Upper lobe of right lung (tissue), 1 donor: ENCODE measurements at regions not wholly inside any gene's neighbourhood (a gene's known extent, or its start where the extent isn't known, plus 50 kb on each side); places are given as distances from the start of the nearest gene placed in this dataset.

ENCODE experiments used
- ATAC-seq: fragments of 200-7000 bp; cut with Tn5 transposase; one replicate; pipeline ENCODE4 v1.9.1; 2020; ENCODE audit warnings: mild to moderate bottlenecking, moderate library complexity
- DNase-seq: peaks from one replicate; pipeline ENCODE4 v3.0.0-alpha.2; 2020
- H3K27ac ChIP-seq: fragments of 200-600 bp; one replicate; pipeline ENCODE4 v1.8.0; 2022
- H3K27me3 ChIP-seq: fragments of 200-600 bp; one replicate; pipeline ENCODE4 v1.8.0; 2022; ENCODE audit warnings: mild to moderate bottlenecking
- H3K36me3 ChIP-seq: fragments of 200-600 bp; one replicate; pipeline ENCODE4 v1.8.0; 2022
- H3K4me1 ChIP-seq: fragments of 200-600 bp; one replicate; pipeline ENCODE4 v1.8.0; 2022
- H3K4me3 ChIP-seq: fragments of 200-600 bp; one replicate; pipeline ENCODE4 v1.8.0; 2022; ENCODE audit warnings: mild to moderate bottlenecking
- H3K9me3 ChIP-seq: fragments of 200-600 bp; one replicate; pipeline ENCODE4 v1.8.0; 2022
- CTCF ChIP-seq: fragments of 200-600 bp; IDR thresholded peaks from one replicate; pipeline ENCODE4 v1.8.0; 2022; ENCODE audit warnings: antibody characterized with exemption
- intact Hi-C: fragments of 100-400 bp; cut with DNase I; formaldehyde crosslinking; loops from one replicate; pipeline ENCODE4 v1.11.0; 2022
- donor health status: DM: no; HTN: yes; CAD: no; lungs with severe emphysema.

DNA sequence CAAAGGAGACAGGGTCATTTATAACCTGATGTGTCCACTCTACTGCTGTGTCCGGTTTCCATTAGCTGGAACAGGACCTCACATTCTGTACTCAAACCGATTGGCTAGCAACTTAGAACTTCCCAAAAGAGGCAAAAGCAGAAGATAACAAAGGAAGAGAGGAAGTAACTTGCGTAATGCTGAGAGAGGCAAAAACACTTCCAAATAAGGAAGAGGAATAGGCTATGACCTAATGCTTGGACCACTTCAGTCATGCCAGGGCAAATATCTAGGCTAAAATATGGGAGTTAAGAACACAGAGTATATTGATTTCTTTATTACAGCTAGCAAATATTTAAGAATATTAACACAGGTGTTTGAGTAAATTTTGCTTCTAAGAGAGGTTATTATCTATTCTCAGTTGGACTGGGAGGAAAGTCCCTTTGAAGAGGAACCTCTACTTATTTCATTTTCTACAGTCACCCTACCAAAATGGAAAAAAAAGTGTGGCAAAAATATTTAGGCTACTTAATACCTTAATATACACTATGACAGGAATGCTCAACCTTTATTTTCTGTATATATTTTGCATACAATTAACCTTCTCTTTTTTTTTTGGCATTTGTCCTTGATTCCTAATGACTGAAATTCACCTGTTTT, 499.8 kb upstream of the CHORDC1 start:
- Histone ChIP-seq H3K27ac (no peak overlapping the region), H3K27me3 (no peaks in the 10 kb centered on the region), H3K36me3 (no peaks in the 10 kb centered on the region), H3K9me3 (no peaks in the 10 kb centered on the region), H3K4me3 (no peak overlapping the region), H3K4me1 (no peaks in the 10 kb centered on the region)
- no peak for TF ChIP-seq CTCF
- no peak for DNase-seq
- ATAC-seq: no peak
- intact Hi-C loops: no loop called here

GRCh38 chr11:90717522-90717921, 494.7 kb upstream of the CHORDC1 start:
- Histone ChIP-seq H3K27ac (no peak overlapping the region), H3K27me3 (no peaks in the 10 kb centered on the region), H3K36me3 (no peaks in the 10 kb centered on the region), H3K4me1 (no peaks in the 10 kb centered on the region), H3K9me3 (no peaks in the 10 kb centered on the region), H3K4me3 (no peak overlapping the region)
- ATAC-seq (no peak), DNase-seq (no peak)
- TF ChIP-seq CTCF: no peak
- intact Hi-C loops: no loop called here

DNA sequence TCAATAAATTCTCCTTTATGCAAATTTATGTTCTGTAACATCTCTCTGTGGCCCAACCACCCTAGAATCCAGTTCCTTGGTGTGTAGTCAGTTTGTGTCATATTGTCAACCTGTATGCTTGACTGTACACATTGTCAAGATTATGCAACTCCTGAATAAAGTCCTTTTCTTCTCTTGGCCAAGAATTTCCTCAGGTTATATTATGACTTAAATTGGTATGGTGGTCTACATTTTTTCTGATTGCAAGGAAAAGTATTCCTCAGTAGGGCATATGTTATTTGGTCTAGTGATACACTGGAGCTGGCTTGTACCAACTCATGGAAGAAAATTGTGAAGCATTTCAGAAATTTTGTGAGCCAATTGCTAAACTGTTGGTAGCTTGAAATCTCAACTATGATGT, 482.8 kb upstream of the CHORDC1 start:
- intact Hi-C loops: no loop called here
- Histone ChIP-seq H3K27me3 (no peaks in the 10 kb centered on the region), H3K4me1 (no peaks in the 10 kb centered on the region), H3K36me3 (no peaks in the 10 kb centered on the region), H3K27ac (no peak overlapping the region), H3K9me3 (no peaks in the 10 kb centered on the region), H3K4me3 (no peak overlapping the region)
- DNase-seq (no peak), ATAC-seq (no peak)
- no peak for TF ChIP-seq CTCF

DNA sequence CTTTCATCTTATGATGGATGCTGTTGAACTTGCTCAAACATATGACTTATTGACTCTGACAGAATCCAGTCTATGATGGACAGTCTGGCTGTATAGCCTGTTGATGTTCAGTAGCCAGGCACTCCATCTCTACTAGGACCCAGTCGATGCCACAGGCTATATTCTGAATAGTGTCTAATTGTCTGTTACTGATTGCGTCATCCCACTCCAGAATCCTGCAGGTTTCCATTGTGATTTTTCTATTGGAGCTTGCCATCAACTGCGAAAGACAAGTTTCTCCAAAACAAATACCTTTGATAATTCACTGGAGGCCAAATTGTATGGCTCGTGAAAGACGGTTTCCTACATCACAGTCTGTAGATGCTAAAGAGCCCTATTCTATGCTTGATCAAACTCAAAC, 481.7 kb upstream of the CHORDC1 start:
- H3K4me1 ChIP-seq: no peaks in the 10 kb centered on the region
- no peaks in the 10 kb centered on the region for H3K9me3 ChIP-seq
- H3K4me3 ChIP-seq: no peak overlapping the region
- ATAC-seq (no peak), DNase-seq (no peak)
- no peak for TF ChIP-seq CTCF
- H3K27me3 ChIP-seq: no peaks in the 10 kb centered on the region
- intact Hi-C loops: no loop called here
- H3K36me3 ChIP-seq: no peaks in the 10 kb centered on the region
- no peak overlapping the region for H3K27ac ChIP-seq

GRCh38 chr11:90701716-90702115, 478.9 kb upstream of the CHORDC1 start:
- H3K4me1 ChIP-seq: no peaks in the 10 kb centered on the region
- no peak for TF ChIP-seq CTCF
- ATAC-seq (no peak), DNase-seq (no peak)
- H3K27ac ChIP-seq: no peak overlapping the region
- H3K27me3 ChIP-seq: no peaks in the 10 kb centered on the region
- intact Hi-C loops: no loop called here
- H3K9me3 ChIP-seq: no peaks in the 10 kb centered on the region
- no peak overlapping the region for H3K4me3 ChIP-seq
- no peaks in the 10 kb centered on the region for H3K36me3 ChIP-seq
